A673 (cell line): ENCODE measurements at regions not wholly inside any gene's neighbourhood (a gene's known extent, or its start where the extent isn't known, plus 50 kb on each side); places are given as distances from the start of the nearest gene placed in this dataset.

ENCODE experiments used
- BruUV-seq: library from RNA; stranded (reverse); fragments of 400-500 nt; replicated peaks from 2 replicates; lab custom pipeline; 2021; lab: Mats Ljungman, UMichigan
- CTCF ChIA-PET: fragments of 300-600 bp; sonication (Branson Sonifier 250); formaldehyde crosslinking; loops from one replicate; lab custom pipeline; 2022; ENCODE audit warnings: antibody characterized with exemption; lab: Charles Lee
- POLR2A ChIA-PET: fragments of 300-600 bp; sonication (Branson Sonifier 250); formaldehyde crosslinking; loops from one replicate; lab custom pipeline; 2022; ENCODE audit warnings: antibody characterized with exemption; ENCODE audit not compliant: low non-redundant PET; lab: Charles Lee
- DNase-seq: peaks from one replicate; pipeline ENCODE4 v3.0.0-alpha.2; 2015; ENCODE audit warnings: low spot score
- H3K27ac ChIP-seq: fragments of 200-600 bp; sonication (generic); 2 replicates; pipeline ENCODE4 v1.5.1; 2016; ENCODE audit warnings: mixed run types, low read depth, mild to moderate bottlenecking, mixed read lengths, antibody characterized with exemption, low read length; ENCODE audit not compliant: poor library complexity, severe bottlenecking
- H3K27me3 ChIP-seq: fragments of 200-600 bp; sonication (generic); replicated peaks from 2 replicates; pipeline ENCODE4 v1.6.1; 2017; ENCODE audit warnings: mixed run types, low read depth, mild to moderate bottlenecking, mixed read lengths, antibody characterized with exemption, low read length; ENCODE audit not compliant: insufficient read depth, poor library complexity
- H3K36me3 ChIP-seq: fragments of 200-600 bp; sonication (generic); 2 replicates; pipeline ENCODE4 v1.6.1; 2016; ENCODE audit warnings: mixed run types, mild to moderate bottlenecking, mixed read lengths, antibody characterized with exemption, low read length; ENCODE audit not compliant: insufficient read depth, poor library complexity, severe bottlenecking
- H3K4me1 ChIP-seq: fragments of 200-600 bp; sonication (generic); 2 replicates; pipeline ENCODE4 v1.6.1; 2017; ENCODE audit warnings: mixed run types, mild to moderate bottlenecking, mixed read lengths, antibody characterized with exemption, low read length; ENCODE audit not compliant: insufficient read depth, poor library complexity, severe bottlenecking
- H3K4me3 ChIP-seq: fragments of 200-600 bp; sonication (generic); 2 replicates; pipeline ENCODE4 v1.5.1; 2016; ENCODE audit warnings: low read depth, mixed run types, mild to moderate bottlenecking, mixed read lengths, low read length; ENCODE audit not compliant: poor library complexity, severe bottlenecking
- H3K9me3 ChIP-seq: fragments of 200-600 bp; sonication (generic); 2 replicates; pipeline ENCODE4 v1.6.1; 2016; ENCODE audit warnings: mixed run types, low read depth, mild to moderate bottlenecking, mixed read lengths, antibody characterized with exemption, low read length; ENCODE audit not compliant: poor library complexity, severe bottlenecking
- CTCF ChIP-seq: fragments of 300-800, 200-600 bp; sonication (generic); conservative IDR thresholded peaks from 2 replicates; pipeline ENCODE4 v1.5.1; 2017; ENCODE audit warnings: low read depth, mild to moderate bottlenecking, antibody characterized with exemption, low read length, moderate library complexity, mixed read lengths
- EZH2 ChIP-seq: fragments of 200-600 bp; sonication (generic); IDR thresholded peaks from 2 replicates; pipeline ENCODE4 v1.6.1; 2017; ENCODE audit warnings: borderline replicate concordance, low read depth, mild to moderate bottlenecking, mixed read lengths, antibody characterized with exemption, low read length; ENCODE audit not compliant: poor library complexity, severe bottlenecking
- intact Hi-C: fragments of 100-400 bp; cut with micrococcal nuclease; formaldehyde crosslinking; loops from one replicate; pipeline ENCODE4 v1.10.0; 2022; ENCODE audit not compliant: unreplicated experiment

DNA sequence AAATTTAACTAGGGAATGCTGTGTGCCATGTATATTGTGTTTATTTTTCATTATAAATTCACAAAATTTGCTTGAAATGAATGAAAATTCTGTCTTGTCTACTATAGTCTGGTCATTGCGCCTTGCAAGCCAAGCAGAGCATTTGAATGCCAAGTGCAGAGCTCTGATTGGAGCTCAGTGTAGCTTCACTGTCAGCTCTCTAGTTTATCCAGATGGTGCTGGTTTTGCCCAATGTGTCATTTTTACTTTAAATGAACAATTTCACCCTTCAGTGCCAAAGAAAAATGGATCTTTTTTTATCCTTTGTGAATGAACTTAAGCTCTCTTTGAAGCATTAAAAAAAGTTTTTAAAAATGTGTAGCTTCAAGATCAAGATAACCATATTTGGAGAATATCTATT, 225.6 kb upstream of the CACNA2D1 start:
- Histone ChIP-seq H3K9me3 (no peaks in the 10 kb centered on the region), H3K4me3 (no peak overlapping the region), H3K4me1 (no peaks in the 10 kb centered on the region), H3K27ac (no peak overlapping the region), H3K36me3 (no peaks in the 10 kb centered on the region), H3K27me3 (no peaks in the 10 kb centered on the region)
- intact Hi-C loops = no loop called here
- no TSS peak for BruUV-seq
- ChIA-PET CTCF (no interaction called here), POLR2A (no interaction called here)
- TF ChIP-seq CTCF = no peak
- no peak for TF ChIP-seq EZH2
- no peak for DNase-seq

- no peaks in the 10 kb centered on the region for H3K4me1 ChIP-seq
- no peaks in the 10 kb centered on the region for H3K36me3 ChIP-seq
- intact Hi-C loops = no loop called here
- no peak for TF ChIP-seq EZH2
- TF ChIP-seq CTCF = no peak
- H3K9me3 ChIP-seq = no peaks in the 10 kb centered on the region
- BruUV-seq = no TSS peak
- no peak overlapping the region for H3K4me3 ChIP-seq
- no peaks in the 10 kb centered on the region for H3K27me3 ChIP-seq
- H3K27ac ChIP-seq = no peak overlapping the region
- POLR2A ChIA-PET = no interaction called here
- CTCF ChIA-PET = no interaction called here
- DNase-seq = no peak
Observed at GRCh38 chr7:82668676-82669075, 225.1 kb upstream of the CACNA2D1 start.

- no peaks in the 10 kb centered on the region for H3K27me3 ChIP-seq
- H3K4me1 ChIP-seq = no peaks in the 10 kb centered on the region
- intact Hi-C loops = no loop called here
- POLR2A ChIA-PET = no interaction called here
- H3K4me3 ChIP-seq = no peak overlapping the region
- no peak for DNase-seq
- CTCF ChIA-PET = no interaction called here
- TF ChIP-seq EZH2 (no peak), CTCF (no peak)
- BruUV-seq = no TSS peak
- no peaks in the 10 kb centered on the region for H3K9me3 ChIP-seq
- no peaks in the 10 kb centered on the region for H3K36me3 ChIP-seq
- H3K27ac ChIP-seq = no peak overlapping the region
Observed at GRCh38 chr7:82665966-82666507, 222.5 kb upstream of the CACNA2D1 start.
